HG03432 (cell line): ENCODE measurements at regions not wholly inside any gene's neighbourhood (a gene's known extent, or its start where the extent isn't known, plus 50 kb on each side); places are given as distances from the start of the nearest gene placed in this dataset.
"Not testable (repeated sequence)": the region's sequence is repeated elsewhere in the genome, so short reads cannot be mapped to it uniquely, and the experiment has no call there.

Experiments
- ATAC-seq: cut with Tn5 transposase; IDR thresholded peaks from one replicate; pipeline ENCODE4 v1.9.1; 2021; ENCODE audit warnings: mild to moderate bottlenecking, moderate library complexity; ENCODE audit not compliant: unreplicated experiment

GRCh38 chr19:30846102-30846501 is 473.9 kb downstream of the ZNF536 start:
- no peak for ATAC-seq

DNA sequence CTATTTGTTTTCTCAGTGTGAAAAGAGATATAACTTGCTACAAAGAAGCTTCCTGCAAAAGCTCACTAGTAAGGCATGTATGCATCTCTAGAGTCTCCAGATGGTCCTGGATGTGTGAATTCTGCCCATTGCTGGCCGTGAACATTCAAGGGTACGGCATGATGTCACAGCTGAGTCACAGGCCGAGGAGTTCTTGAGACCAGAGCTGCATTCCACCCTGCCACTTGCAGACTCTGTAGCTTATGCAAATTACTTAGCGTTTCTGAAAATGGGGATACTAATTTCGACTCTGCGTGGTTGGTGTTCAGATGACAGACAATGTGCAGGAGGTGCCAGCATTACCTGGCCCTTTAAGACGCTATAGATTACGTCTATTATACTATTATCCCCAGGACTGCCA is 470.7 kb downstream of the ZNF536 start:
- ATAC-seq: no peak

DNA sequence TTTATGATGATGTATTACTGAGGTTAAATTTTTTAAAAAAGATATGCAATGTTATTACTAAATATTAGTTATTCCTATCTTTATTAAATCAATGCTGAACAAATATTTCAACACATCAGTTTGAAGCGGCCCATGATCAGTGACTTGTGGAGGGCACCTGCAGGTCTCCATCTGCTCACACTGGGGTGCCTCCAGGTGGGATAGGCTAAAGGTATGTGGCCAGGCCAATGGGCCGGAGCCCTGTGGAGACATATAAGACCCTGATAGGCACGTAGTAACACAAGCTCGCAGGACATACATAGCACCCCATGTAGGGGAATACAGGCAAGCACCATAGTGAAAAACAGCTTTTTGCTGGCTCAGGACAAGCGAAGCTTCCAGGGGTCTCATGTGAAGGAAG is 469.8 kb downstream of the ZNF536 start:
- no peak for ATAC-seq

DNA sequence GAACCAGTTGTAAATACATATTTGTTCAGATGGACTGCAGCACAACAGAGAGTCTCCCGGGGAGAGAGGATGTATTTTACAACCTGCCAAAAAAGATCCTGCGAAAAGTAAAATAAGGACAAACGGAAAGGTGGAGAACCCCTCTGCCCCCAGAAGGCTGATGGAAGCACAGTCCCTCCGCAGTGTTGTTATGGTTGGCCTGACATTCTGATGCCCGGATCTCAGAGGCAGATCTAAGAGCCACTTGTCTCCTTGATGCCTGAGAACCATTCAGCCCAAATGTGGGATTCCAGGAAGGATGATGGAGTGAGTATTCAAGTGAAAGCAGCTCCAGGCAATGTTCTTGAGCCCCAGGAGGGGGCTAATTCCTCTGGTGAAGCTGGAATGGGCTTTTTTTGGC is 458.7 kb downstream of the ZNF536 start:
- ATAC-seq: no peak

GRCh38 chr19:30825505-30825904 is 453.3 kb downstream of the ZNF536 start:
- ATAC-seq: not testable (repeated sequence)

- no peak for ATAC-seq
Measured at GRCh38 chr19:30824809-30825208, 452.6 kb downstream of the ZNF536 start.

GRCh38 chr19:30817965-30818567 is 445.9 kb downstream of the ZNF536 start:
- no peak for ATAC-seq

DNA sequence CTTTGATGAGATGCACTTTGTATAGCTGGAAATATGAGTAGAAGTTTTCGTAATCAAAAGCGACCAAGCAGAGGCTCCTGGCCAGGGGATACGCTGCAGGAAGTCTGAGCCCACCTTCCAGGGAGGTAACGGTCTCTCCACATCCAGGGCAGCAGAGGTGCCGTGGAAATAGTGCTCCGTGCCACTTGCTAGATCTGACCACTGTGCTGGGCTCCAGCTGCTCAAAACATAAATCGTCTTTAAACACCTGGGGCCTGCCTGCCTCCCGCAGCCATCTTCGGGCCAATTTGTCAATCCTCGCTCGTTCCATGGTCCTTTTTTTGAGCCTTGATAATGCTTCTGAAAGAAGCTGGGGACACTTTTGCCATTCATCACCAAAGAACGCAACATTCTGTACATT is 445.0 kb downstream of the ZNF536 start:
- ATAC-seq: no peak

GRCh38 chr19:30815889-30816580 is 443.9 kb downstream of the ZNF536 start:
- no peak for ATAC-seq

DNA sequence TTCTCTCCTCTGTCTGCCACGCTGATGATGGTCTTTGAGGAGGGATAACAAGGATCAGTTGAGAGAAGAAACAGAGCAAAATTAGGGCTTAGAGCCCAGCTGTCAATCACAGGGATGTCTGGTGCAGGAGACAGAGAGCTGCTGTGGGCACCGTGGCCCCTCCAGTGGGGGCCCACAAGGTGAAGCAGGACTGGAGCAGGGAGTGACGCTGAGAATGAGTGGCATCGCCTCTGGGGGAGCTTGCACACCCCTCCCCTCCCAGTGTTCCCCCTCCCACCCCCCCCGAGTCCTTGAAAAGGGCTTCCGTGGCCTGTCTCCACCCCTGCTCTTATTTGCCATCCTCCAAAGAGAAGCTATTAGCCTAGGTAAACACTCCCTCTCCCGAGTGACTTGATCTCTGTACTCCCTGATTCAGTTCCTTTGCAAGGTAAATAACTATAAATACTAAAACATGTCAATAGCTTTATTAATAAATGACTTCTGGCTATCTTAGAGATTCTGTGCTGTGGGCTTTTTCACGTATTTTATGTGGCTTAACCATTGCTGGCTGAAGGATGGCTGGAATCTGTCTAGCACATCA is 440.0 kb downstream of the ZNF536 start:
- no peak for ATAC-seq

GRCh38 chr19:30811397-30812098 is 439.4 kb downstream of the ZNF536 start:
- ATAC-seq: no peak

DNA sequence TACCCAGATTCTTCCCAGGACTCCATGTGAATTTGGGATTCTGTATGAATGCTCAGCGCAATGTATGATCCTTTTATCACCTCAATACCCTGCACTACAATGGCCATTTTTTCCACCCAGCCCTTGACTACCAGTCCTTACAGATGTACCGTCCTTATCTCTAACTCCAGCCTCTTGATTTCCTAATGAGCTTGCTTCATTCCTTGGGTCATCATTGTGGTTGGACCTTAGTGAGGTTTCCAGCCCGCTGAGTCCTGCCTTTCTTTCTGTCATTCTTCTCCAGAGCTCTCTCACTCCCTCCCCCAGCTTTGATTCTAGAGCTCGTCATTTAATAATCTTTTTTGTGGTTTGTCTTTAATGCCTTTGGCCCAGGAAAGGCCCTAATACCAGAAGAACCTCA is 438.5 kb downstream of the ZNF536 start:
- no peak for ATAC-seq

GRCh38 chr19:30807278-30807677 is 435.1 kb downstream of the ZNF536 start:
- no peak for ATAC-seq

GRCh38 chr19:30806311-30806710 is 434.1 kb downstream of the ZNF536 start:
- ATAC-seq: no peak

DNA sequence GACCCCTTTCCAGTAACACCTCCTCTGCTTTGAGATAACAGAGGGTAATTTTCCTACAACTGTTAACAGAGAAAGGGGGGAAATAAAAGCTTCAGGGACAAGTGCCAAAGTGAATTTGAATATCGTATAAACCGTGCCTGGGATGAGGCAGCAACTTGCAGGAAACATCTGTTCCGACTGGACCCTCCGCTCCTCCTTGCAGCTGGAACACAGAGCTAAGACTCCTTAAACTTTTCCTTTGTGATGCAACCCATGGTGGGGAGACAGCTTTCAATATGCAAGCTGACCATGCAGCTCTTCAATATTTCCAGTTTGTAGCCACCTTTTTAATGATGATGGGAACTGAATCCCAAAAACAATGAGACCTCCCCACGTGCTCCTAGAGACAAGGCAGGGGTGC is 432.6 kb downstream of the ZNF536 start:
- ATAC-seq: no peak

DNA sequence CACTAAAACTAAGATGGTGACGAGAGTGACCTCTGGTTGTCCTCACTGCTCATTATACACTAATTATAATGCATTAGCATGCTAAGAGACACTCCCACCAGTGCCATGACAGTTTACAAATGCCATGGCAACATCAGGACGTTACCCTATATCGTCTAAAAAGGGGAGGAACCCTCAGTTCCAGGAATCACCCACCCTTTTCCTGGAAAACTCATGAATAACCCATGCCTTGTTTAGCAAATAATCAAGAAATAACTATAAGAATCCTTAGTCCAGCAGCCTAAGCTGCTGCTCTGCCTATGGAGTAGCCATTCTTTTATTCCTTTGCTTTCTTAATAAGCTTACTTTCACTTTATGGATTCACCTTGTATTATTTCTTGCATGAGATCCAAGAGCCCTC is 432.1 kb downstream of the ZNF536 start:
- ATAC-seq: not testable (repeated sequence)

GRCh38 chr19:30802424-30803013 is 430.3 kb downstream of the ZNF536 start:
- no peak for ATAC-seq

DNA sequence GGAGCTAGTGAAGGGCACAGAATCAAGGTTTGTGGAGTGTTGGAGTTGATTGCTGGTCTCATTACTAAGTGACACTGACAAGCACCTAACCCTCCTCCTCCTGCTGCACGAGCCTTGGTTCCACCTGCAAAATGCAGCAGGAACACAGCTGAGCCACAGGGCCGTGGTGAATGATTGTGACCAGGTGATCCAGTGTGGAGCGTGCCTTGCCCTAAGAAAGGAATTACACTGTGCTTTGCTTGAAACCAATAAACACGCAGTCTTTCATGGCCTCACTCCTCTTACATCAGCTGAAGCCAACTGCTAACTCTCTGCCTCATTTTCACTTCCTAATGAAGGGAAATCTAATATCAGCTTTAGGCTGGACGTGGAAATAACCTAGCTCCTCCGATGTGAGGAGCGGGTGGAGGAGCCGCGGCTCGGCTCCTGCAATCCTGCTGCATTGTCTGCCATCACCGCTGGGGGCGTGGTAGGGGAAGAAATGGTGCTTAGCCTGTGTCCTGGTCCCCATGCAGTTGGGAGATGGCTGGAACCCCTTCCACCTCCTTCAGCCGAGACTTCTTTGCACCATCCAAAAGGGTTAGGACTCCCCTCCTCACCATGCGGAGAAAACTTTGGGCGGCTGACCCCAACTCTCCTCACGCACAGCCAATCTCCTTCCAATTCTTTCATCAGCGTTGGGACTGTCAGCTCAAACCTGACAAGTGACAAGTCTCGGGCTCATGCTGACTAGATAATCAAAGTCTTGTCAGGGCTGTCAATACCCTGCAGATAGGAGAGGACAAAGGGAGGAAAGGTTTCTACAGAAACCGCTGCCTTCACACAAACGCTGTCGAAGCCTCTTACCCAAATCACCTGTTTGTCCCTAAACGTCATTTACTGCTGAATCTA is 427.9 kb downstream of the ZNF536 start:
- no peak for ATAC-seq

DNA sequence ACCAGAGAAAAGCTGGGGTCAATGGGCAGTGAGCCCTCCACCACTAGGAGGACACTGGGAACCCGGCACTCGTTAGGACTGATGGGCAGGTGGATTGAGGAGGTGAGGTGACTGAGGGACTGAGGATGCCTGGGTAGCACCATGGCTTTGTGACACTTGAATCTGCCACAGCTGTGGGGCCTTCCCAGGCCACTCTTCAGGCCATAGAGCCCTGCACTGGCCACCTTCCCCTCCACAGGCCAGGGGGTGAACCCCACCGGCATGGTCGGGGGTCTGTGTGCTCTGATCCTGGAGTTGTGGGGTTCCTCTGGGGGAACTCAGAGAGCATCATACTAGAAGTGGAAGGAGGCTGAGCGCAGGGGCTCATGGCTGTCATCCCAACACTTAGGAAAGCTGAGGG is 423.5 kb downstream of the ZNF536 start:
- no peak for ATAC-seq
